Effector CD8-positive, alpha-beta T cell (primary cell): ENCODE measurements at regions not wholly inside any gene's neighbourhood (a gene's known extent, or its start where the extent isn't known, plus 50 kb on each side); places are given as distances from the start of the nearest gene placed in this dataset.
"Not testable (repeated sequence)": the region's sequence is repeated elsewhere in the genome, so short reads cannot be mapped to it uniquely, and the experiment has no call there.

Experiments used
- DNase-seq: peaks from one replicate; lab custom pipeline; 2025; lab: John Stamatoyannopoulos, UW

DNA sequence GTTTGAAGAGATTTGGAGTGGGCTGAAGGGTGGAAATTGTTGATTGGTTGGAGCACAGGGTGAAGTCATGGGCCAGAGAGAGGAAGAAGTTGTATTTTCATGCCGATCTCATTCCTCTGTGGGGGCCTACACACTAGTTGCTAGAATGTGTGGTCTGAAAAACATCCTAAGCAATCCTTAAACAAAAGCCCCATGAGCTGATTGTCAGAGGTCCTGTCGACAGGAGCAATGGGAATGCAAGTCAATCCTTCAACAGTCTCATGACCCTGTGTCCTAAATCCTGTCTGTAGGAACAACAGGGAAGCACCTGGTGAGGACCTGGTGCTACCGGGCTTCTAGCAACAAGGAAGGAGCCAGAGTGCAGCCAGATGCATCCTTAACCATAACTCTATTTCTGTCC, 324.0 kb upstream of the TMEM132C start:
- DNase-seq, result no peak

DNA sequence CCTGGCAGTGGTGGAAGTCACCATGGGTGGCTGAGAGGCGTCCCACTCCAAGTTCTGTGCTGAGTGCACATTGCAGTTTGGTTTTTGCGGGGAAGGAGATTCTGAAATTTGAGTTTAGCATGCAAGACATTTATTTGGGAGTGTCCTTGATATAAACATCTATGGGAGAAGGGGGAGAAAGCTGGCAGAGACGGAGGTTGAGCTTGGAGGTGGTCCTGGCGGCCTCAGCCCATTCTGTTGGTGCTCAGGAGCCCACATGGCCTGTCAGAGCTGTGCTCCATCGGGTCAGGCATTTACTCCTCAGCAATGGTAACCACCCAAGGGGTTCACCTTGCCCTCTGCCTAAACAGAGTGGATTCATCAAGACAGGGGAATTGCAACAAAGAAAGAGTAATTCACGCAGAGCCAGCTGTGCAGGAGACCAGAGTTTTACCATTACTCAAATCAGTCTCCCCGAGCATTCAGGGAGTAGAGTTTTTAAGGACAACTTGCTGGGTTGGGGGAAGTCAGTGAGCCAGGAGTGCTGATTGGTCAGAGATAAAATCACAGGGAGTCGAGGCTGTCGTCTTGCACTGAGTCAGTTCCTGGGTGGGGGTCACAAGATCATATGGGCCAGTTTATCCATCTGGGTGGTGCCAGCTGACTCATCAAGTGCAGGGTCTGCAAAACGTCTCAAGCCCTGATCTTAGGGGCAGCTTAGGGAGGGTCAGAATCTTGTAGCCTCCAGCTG, 323.3 kb upstream of the TMEM132C start:
- no peak for DNase-seq

DNA sequence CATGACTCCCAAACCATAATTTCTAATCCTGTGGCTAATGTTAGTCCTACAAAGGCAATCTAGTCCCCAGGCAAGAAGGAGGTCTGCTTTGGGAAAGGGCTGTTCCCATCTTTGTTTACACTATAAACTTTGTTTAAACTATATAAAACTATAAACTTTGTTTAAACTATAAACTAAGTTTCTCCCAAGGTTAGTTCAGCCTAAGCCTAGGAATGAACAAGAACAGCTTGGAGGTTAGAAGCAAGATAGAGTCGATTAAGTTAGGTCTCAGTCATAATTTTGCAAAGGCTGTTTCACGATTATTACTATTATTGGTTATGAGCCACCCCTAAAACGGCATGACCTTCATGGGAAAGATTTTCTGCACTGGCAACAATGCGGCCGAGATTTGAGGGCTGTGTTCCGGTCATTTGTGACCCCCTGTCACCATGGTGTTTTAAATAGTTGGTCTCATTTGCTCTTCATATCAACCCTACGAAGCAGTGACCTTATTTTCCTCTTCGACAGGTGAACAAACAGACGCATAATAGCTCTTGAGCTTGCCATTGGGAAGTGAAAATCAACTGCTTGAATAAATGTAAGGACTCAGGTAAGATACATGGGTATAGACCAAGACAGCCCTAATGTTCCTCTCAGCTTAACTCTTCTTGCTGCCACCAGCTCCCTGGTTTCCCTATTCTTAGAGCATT, 322.6 kb upstream of the TMEM132C start:
- DNase-seq, result no peak

DNA sequence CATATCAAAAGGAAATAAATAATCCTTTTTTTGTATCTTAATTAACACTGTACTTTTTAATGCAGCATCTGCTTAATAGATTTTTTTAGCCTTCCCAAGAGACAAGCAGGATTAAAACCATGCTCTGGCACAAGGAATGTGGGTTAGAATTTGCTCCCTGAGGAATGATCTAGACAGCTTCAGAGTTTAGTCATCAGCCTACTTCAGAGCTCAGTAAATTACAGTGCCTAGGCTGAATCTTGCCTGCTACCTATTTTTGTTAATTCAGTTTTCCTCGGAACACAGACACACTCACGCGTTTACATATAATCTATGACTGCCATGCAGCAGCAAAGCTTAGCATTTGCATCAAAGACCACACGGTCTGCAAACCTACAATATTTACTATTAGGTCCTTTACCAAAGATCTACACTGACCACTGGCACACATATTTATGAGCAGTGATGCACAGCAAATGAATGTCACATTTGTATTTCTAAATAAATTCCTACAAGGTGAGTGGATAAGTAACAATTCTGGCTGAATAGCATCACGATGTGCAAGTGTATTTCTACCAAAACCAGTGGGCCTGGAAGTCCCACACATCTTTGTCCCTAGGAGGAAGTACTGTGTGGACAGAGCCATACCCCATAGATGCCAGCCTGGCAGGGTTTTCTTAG, 309.8 kb upstream of the TMEM132C start:
- DNase-seq, result no peak

DNA sequence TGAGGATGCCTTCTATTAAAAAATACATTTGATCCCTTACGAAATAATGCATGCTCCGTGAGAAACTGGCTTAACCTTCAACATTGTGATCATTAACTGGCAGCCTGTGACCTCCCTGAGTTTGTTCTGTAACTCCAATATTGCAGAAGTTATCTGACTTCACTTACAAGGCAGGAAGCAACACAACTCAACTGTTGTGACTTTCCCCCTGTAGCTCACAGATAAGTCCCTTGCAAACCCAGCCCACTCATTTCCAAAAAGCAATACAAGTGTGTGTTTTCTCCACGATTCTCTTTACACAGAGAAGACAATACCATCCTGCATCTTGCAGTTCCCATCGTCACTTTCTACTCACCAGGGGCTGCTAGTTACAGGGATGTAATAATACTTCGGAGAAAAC, 304.7 kb upstream of the TMEM132C start:
- DNase-seq, result no peak

DNA sequence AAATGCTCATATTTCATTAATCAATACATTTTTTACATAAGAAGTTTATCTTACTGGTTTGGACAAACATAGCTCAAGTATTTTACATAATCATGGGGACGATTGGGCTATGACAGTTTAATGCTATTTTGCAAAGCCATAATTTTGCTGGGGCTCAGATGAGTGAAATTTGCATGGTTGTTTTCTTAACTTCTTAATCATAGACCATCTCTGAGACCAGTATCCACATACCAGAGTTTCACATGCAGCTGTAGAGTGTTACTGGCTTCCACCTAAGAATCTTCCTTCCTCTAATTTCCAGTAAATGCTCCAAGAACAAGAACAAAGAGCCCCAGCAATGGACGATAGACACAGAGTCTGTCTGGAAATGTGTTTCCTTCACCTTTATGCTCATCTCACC, 303.0 kb upstream of the TMEM132C start:
- no peak for DNase-seq

DNA sequence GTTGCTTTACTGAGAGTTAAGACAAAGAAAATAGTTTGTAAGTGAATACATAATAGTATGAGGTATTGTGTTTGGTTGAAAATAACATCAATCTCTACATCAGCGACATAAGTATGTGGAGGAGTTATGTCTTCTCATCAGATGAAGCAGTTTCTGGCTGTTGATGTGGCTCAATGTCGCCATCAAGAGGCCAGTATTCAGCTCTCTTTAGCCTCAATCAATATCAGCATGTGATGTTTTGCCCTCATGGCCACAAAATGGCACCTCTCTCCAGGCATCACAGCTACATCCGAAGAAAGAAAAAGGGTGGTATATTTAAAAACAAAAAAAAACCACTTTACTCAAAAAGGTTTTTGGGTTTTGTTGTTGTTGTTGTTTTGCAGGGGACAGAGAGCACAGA, 302.3 kb upstream of the TMEM132C start:
- DNase-seq, result no peak

DNA sequence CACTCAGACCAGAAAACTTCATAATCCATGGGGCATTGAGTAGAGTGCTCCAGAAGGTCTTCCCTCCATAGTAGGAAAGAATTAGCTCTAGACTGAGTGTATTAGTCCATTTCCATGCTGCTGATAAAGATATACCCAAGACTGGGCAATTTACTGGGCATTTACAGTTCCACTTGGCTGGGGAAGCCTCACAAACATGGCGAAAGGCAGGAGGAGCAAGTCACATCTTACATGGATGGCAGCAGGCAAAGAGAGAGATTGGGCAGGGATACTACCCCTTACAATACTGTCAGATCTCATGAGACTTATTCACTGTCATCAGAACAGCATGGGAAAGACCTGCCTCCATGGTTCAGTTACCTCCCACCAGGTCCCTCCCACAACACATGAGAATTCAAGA, 300.6 kb upstream of the TMEM132C start:
- no peak for DNase-seq

DNA sequence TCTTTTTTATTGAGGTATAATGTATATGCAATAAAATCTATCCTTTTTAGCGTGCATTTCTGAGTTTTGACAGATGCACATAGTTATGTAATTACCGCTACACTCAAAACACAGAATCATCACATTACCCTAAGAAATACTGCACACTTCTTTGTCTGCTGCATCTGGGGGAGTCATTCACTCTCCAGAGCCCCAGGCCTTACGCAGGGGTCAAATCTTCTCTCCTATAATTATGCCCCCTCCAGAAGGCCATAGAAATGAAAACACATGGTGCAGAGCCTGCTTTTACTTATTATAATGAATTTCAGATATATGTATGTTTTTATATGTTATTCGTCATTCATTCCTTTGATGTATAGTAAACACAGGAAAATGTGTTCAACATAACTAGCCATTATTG, 296.5 kb upstream of the TMEM132C start:
- DNase-seq, result no peak

DNA sequence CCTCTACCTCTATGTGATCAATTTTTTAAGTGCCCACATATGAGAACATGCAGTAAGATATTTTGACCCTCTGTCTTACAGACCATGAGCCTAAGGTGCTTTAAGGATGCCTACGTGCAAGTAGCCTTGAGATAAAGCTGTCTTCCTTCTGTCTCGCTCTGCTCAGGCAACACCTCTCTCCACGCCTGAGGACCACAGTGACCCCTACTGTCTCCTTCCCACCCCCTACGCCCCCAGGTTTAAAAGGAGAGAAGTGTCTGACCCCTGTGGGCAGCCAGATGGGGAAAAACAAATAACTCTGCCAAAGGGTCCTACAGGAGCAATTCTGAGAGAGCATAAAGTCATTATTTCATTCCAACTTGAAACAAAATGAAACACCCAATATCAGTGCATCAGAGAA, 286.4 kb upstream of the TMEM132C start:
- no peak for DNase-seq

DNA sequence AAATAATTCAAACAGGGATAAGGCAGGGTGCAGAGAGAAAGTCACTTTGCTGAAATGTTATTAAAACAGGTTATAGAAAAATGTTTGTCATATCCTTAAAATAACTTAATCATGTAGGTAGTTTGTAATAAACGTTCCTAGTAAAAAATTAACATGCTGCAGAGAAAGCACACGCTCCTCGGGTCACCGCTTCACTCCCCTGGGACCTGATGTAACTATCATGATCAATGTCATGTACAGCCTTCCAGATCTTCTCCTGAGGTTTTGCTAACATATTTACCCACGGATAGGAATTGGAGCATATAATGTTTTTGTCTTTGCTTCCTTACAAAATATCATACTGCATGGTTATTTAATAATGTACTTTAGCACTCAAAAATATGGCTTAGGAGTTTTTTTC, 285.1 kb upstream of the TMEM132C start:
- DNase-seq, result no peak

DNA sequence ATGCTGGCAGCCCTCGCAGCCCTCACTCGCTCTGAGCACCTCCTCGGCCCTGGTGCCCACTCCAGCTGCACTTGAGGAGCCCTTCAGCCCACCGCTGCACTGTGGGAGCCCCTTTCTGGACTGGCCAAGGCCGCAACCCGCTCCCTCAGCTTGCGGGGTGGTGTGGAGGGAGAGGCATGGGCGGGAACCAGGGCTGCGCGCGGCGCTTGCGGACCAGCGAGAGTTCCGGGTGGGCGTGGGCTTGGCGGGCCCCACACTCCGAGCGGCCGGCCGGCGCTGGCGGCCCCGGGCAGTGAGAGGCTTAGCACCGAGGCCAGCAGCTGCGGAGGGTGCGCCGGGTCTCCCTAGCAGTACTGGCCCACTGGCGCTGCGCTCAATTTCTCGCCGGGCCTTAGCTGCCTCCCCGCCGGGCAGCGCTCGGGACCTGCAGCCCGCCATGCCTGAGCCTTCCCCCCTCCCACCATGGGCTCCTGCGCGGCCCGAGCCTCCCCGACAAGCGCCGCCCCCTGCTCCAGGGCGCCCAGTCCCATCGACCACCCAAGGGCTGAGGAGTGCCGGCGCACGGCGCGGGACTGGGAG, 283.7 kb upstream of the TMEM132C start:
- not testable (repeated sequence) for DNase-seq

DNA sequence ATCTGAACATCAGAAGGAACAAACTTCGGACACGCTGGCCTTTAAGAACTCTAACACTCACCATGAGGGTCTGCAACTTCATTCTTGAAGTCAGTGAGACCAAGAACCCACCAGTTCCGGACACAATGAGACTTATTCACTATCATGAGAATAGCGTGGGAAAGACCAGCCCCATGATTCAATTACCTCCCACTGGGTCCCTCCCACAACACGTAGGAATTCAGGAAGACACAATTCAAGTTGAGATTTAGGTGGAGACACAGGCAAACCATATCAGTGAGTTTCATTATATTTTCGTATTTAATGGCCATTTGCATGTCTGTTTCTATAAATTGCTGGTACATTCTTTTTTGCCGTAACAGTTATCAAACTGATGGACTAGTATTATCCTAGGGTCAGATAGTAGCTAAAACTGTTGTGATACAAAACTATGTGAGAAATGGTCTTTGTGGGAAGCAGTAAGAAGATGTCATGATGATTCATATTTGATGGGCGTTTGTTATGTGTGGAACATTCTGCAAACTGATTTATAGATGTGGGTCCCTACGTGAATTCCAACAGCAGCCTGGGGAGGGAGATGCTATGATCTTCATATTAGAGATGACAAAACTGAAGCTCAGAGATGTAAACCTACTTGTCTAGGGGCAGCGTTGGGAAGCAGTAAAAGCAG, 282.4 kb upstream of the TMEM132C start:
- no peak for DNase-seq

DNA sequence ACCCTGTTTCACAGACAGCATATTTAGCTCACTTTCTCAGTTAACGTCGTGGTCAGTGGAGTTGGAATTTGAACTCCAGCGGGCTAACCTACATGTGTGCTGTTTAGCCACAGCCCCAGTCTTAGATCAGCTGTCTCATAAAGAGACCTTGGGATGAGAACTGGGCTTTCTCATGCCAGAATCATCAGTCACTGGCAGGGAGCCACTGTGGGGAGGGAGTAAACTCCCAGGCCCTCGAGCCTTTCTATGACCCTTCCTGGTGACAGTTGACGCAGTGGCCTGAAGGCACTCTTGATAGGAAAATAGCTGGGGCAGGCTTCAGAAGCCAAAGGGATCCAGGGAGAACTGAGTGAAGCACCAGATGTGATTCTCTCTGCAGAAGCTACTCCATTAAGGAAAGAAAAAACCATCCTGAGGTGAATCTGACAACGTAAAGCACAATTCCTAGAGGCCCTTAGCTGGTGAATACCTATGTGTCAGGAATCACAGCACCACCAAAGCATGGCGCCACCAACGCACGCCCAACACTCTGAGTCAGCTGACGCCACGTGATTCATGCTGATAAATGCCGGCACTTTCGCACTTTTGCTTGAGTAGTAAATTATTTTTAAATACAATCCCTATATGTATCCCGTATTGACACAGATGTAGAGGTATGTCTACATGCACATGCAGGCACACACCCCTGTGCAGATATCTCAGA, 279.6 kb upstream of the TMEM132C start:
- no peak for DNase-seq

DNA sequence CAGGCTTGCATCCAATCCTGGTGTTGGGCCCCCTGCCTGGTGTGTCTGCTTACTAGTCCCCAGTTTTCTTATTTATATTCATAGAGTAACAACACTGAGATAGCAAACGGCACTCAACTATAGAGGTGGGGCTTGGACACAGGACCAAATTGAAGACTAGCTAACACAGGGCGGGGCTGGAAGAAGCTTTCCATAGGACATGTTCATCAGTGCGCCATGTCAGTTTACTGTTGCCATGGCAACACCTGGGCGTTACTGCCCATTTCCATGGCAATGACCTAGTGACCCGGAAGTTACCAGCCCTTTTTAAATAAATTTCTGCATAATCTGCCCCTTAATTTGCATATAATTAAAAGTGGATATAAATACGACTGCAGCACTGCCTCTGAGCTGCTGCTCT, 275.5 kb upstream of the TMEM132C start:
- no peak for DNase-seq

DNA sequence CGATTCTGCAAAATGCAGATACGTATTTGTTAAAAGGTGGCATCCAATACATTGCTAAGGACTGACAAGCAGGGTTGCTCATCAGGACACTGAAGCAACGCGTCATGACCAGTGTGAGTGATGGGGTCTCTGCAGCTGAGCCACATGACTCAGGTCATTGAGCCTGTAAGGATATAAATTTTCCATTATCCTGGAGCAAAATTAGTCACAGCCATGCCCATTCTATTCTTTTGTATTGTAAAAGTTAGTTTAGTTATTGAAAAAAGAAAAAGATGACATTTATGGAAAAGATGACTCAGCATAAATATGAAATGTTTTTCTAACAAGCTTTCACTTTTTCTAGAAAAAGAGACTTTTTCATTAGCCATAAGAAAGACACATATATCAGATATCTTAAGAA, 268.0 kb upstream of the TMEM132C start:
- DNase-seq, result no peak

DNA sequence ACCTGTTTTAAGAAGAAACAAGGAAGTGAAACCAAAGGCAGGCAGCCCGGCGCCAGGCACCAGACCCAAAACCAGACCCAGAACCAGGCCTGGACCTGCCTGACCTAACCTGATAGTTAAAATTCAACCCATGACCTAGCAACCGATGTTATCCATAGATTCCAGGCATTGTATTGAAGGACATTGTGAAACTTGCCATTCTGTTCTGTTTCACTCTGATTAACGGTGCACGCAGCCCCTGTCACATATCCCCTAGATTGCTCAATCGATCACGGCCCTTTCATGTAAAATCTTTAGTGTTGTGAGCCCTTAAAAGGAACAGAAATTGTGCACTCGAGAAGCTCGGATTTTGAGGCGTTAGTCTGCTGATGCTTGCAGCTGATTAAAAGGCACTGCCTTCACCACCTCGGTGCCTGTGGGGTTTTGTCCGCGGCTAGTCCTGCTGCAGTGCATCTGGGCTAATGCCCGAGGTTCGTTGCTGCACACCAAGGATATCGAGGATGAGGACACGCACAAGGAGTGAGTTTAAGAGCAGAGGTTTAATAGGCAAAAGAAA, 262.5 kb upstream of the TMEM132C start:
- DNase-seq, result no peak

DNA sequence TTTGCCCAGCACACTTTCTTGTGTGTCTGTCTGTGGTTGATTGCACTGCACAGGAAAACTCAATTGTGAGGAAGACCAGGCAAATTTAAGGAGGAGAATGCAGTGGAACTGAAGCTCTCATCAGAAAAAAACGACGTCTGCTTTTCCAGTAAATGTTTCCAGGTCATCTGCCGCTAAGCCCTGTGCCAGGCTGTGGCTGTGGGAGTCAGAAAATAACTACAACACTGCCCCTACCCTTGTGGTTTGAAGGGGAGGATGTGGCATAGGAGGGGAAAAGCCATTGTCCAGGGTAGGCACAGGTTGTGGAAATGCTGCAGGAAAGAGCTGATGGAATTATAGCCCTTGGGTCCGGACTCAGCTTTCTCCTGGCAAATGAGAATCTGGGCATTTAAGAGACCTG, 259.7 kb upstream of the TMEM132C start:
- no peak for DNase-seq

DNA sequence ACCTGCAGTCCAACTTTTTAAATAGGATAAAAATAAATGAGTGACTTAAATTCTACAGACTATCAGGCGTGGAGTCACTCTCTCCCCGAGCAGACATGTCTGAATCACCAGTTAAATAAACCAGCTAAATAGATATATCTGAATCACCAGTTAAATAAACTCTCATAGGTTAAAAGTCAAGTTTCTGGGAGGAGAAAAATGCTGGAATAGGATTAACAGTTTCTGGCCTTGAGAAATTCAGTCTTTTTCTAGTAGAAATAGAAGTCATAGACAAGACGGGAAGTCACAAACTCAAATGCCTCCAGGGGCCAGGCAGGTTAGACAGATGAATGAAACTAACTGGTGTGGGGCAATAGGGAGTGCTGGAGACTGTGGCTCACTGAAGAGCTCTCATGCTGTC, 258.6 kb upstream of the TMEM132C start:
- no peak for DNase-seq

DNA sequence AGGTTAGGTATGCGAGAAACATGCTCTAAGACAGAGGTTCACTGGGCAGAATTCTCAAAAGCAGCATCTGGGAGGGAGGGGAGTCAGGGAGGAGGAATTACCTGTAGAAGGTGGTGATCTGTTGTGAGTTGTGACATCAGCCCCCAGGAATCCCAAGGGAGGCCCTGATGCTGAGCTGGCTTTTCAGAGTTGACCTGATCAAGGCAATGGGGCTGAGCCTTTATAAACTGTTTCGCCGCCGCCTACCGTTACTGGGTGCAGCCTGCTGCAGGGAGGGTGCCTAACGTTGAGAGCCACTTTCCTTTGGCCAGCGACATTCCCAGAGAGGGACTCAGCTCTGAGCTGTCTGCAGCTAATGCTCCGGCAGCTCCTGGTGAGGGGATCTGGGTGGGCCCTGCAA, 257.9 kb upstream of the TMEM132C start:
- no peak for DNase-seq

DNA sequence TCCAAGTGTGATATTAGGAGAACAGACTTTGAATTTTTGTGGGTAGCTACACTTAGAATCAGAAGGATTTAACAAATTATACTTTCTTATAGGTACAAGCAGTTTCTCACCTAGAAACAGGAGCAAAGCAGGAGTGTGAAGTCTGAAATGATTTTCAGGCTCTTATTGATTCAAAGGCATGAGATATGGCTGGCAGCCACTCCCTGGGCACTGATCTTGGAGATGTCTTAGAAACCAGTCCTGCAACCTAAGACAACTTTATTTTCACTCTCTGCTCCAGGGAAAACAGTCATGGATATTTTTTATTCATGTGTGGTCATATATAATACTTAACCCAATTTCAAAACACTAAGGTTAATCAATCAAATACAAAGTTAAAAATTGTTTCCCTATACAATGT, 254.9 kb upstream of the TMEM132C start:
- no peak for DNase-seq
